ENCODE measurements at regions not wholly inside any gene's neighbourhood (a gene's known extent, or its start where the extent isn't known, plus 50 kb on each side); places are given as distances from the start of the nearest gene placed in this dataset.

DNA sequence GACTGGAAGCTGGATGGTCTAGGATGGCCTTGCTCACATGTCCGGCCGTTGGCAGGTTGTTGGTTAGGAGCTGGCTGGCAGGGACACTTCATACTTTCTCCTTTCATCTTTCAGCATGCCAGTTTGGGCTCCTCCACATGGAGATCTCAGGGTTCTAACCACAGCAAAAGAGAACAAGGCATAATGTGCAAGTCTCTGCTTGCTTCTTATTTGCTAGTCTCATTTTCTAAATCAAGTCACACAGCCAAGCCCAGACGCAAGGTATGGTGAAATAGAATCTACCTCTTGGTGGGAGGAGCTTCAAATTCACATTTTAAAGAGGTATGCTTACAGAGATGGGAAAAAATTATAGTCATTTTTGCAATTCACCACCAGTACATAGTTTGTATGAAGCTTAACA is 69.1 kb upstream of the NAP1L1 start:
- TF ChIP-seq, protein P1, sequence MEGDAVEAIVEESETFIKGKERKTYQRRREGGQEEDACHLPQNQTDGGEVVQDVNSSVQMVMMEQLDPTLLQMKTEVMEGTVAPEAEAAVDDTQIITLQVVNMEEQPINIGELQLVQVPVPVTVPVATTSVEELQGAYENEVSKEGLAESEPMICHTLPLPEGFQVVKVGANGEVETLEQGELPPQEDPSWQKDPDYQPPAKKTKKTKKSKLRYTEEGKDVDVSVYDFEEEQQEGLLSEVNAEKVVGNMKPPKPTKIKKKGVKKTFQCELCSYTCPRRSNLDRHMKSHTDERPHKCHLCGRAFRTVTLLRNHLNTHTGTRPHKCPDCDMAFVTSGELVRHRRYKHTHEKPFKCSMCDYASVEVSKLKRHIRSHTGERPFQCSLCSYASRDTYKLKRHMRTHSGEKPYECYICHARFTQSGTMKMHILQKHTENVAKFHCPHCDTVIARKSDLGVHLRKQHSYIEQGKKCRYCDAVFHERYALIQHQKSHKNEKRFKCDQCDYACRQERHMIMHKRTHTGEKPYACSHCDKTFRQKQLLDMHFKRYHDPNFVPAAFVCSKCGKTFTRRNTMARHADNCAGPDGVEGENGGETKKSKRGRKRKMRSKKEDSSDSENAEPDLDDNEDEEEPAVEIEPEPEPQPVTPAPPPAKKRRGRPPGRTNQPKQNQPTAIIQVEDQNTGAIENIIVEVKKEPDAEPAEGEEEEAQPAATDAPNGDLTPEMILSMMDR (IDR thresholded peaks at IDR 0.05): no peak
- no peak for TF ChIP-seq POLR2A (IDR thresholded peaks at IDR 0.05)
